Heart right ventricle (tissue), 16 donors: ENCODE measurements at regions not wholly inside any gene's neighbourhood (a gene's known extent, or its start where the extent isn't known, plus 50 kb on each side); places are given as distances from the start of the nearest gene placed in this dataset.

Experiments used
- ATAC-seq, 8 donors: fragments of 200-7000 bp; cut with Tn5 transposase; one replicate each; pipeline ENCODE4 v1.9.1; 2020; ENCODE audit warnings: mild to moderate bottlenecking in 8 of 8, moderate library complexity in 8 of 8, moderate number of reproducible peaks in 1 of 8
- DNase-seq, 2 donors: peaks; one replicate each; pipeline ENCODE4 v3.0.0-alpha.2; 2020
- H3K27ac ChIP-seq, 10 donors: fragments of 200-600 bp; sonication (generic) in 2 of 10; one replicate each; pipeline versions ENCODE4 v1.5.0 to v1.8.0; 2020 to 2022; ENCODE audit warnings: mild to moderate bottlenecking in 3 of 10
- H3K27me3 ChIP-seq, 7 donors: fragments of 200-600 bp; one replicate each; pipeline ENCODE4 v1.8.0; 2021 to 2022; ENCODE audit warnings: mild to moderate bottlenecking in 2 of 7
- H3K36me3 ChIP-seq, 9 donors: fragments of 200-600 bp; sonication (generic) in 1 of 9; one replicate each; pipeline versions ENCODE4 v1.5.0 to v1.8.0; 2020 to 2022; ENCODE audit warnings: mild to moderate bottlenecking in 2 of 9
- H3K4me1 ChIP-seq, 9 donors: fragments of 200-600 bp; sonication (generic) in 1 of 9; one replicate each; pipeline versions ENCODE4 v1.5.0 to v1.8.0; 2020 to 2022; ENCODE audit warnings: mild to moderate bottlenecking in 4 of 9
- H3K4me3 ChIP-seq, 10 donors: fragments of 200-600 bp; sonication (generic) in 2 of 10; one replicate each; pipeline versions ENCODE4 v1.5.0 to v1.8.0; 2020 to 2022; ENCODE audit warnings: mild to moderate bottlenecking in 7 of 10, moderate library complexity in 2 of 10
- H3K9me3 ChIP-seq, 11 donors: fragments of 200-600 bp in 10 of 11; sonication (generic) in 2 of 11; one replicate each; pipeline versions ENCODE4 v1.5.0 to v1.8.0; 2013 to 2022; ENCODE audit warnings: mild to moderate bottlenecking in 2 of 11, control low read depth in 1 of 11, moderate library complexity in 1 of 11
- WGBS, 2 donors: extraction: QIAGEN DNeasy Blood & Tissue Kit; methylation state at CpG; one replicate each; pipeline ENCODE4 v1.1.7; 2013; ENCODE audit warnings: inconsistent platforms in 1 of 2; 5-methylcytosine and 5-hydroxymethylcytosine counted together
- intact Hi-C, 10 donors: fragments of 100-400 bp; cut with DNase I; formaldehyde crosslinking; loops; one replicate each; pipeline versions ENCODE4 v1.11.1 to v1.14.2; 2022
- TF ChIP-seq, protein P1 (sequence below), 9 donors: fragments of 200-600 bp; sonication (generic) in 2 of 9; IDR thresholded peaks; one replicate each; pipeline versions ENCODE4 v1.5.0 to v1.8.0; 2021 to 2022; ENCODE audit warnings: antibody characterized with exemption in 9 of 9, mild to moderate bottlenecking in 5 of 9, moderate library complexity in 1 of 9
- donor health status: Arrhythmogenic right ventricular cardiomyopathy.
- donor health status: ischemic (EF 13 %, LVEDD 7.1; RV severe dilation, severe dysfunction).
- donor health status: healthy with polysubstance abuse.
- donor health status: DM: no; HTN: yes; CAD: no.
- donor health status: DM: no; HTN: no; CAD: no.
- donor health status: ischemic (EF 25% LVEDD 6.9; RV normal size, moderate dysfunction).
- donor health status: ischemic (EF 25% LVEDD 5.7; RV mildly dilated, moderate dysfunction).
- donor health status: healthy.
- donor health status: DM: yes; HTN: yes; CAD: no.
- donor health status: Ischemic cardiomyopathy.
- donor health status: ischemic (EF 35%, LVEDD 5.7; RV mildly dilated, moderate dysfunction).
- donor health status: nonischemic (EF 11% LVEDD 7.7; RV severe dilation, severe dysfunction).
- donor health status: DM: yes; HTN: yes; CAD: no.
- donor health status: PGD.
- donor health status: ischemic (EF 29% LVEDD 5.4; RV normal size, mild dysfunction).
- donor health status: nonischemic (EF 23%, LVEDD 6.1; RV moderate dilation, normal function).

DNA sequence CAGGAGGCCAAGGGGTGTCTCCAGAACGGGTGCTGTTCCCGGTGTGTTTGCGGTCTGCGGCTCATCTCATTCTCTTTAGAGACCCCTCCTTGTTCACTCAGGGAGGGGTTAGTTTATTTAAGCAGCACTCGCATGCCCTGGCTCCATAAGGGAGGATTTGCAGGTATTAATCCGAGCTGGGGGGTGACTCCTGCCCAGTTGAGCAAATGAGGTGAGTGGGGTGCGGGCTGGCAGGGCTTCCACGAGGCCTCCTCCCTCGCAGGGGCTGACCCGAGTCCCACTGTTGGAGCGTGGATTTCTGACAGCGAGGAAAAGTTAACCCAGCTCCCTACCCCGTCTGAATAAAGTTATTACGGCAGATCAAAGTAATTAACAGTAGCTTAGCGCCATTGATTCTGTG is 371.8 kb upstream of the SALL3 start:
- no peak for ATAC-seq
- no peak overlapping the region for H3K4me3 ChIP-seq
- intact Hi-C loops: no loop called here
- H3K4me1 ChIP-seq: no peaks in the 10 kb centered on the region
- TF ChIP-seq, protein P1, sequence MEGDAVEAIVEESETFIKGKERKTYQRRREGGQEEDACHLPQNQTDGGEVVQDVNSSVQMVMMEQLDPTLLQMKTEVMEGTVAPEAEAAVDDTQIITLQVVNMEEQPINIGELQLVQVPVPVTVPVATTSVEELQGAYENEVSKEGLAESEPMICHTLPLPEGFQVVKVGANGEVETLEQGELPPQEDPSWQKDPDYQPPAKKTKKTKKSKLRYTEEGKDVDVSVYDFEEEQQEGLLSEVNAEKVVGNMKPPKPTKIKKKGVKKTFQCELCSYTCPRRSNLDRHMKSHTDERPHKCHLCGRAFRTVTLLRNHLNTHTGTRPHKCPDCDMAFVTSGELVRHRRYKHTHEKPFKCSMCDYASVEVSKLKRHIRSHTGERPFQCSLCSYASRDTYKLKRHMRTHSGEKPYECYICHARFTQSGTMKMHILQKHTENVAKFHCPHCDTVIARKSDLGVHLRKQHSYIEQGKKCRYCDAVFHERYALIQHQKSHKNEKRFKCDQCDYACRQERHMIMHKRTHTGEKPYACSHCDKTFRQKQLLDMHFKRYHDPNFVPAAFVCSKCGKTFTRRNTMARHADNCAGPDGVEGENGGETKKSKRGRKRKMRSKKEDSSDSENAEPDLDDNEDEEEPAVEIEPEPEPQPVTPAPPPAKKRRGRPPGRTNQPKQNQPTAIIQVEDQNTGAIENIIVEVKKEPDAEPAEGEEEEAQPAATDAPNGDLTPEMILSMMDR (IDR thresholded peaks at IDR 0.05): no peak
- WGBS, 2 donors: 88% methylated on average over 15 of the region's 15 CpGs
- no peaks in the 10 kb centered on the region for H3K36me3 ChIP-seq
- H3K27ac ChIP-seq: no peak overlapping the region
- H3K27me3 ChIP-seq: peaks cover 0 to 16% (median 0%) of the 10 kb centered on the region in 7 donors
- no peak for DNase-seq
- H3K9me3 ChIP-seq: no peaks in the 10 kb centered on the region

DNA sequence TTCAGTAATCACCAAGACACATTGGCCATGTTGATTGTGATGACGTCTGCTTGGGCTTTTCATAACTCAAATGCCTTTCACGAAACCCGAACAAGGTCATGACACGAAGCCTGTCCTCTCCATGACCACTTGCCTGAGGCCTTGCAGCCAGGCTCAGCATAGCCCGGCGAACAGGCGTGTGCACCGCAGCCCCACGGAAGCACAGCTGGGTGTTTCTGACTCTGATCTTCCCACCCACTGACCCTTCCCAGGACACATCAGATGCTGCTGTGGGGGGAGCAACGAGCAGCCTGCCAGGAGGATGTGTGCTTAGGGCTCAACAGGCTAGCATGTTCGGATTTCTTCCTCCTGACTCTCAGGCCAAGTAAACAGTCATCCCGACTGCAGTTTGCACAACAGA is 369.4 kb upstream of the SALL3 start:
- H3K27ac ChIP-seq: no peak overlapping the region
- H3K36me3 ChIP-seq: no peaks in the 10 kb centered on the region
- DNase-seq: no peak
- no peak for ATAC-seq
- H3K4me1 ChIP-seq: no peaks in the 10 kb centered on the region
- H3K4me3 ChIP-seq: no peak overlapping the region
- peaks cover 0 to 16% (median 0%) of the 10 kb centered on the region in 7 donors for H3K27me3 ChIP-seq
- TF ChIP-seq, protein P1 (IDR thresholded peaks at IDR 0.05): no peak
- H3K9me3 ChIP-seq: peaks cover 0 to 2% (median 0%) of the 10 kb centered on the region in 11 donors
- 71 to 74% methylated on average over 12 of the region's 12 CpGs for WGBS, 2 donors
- intact Hi-C loops: no loop called here

DNA sequence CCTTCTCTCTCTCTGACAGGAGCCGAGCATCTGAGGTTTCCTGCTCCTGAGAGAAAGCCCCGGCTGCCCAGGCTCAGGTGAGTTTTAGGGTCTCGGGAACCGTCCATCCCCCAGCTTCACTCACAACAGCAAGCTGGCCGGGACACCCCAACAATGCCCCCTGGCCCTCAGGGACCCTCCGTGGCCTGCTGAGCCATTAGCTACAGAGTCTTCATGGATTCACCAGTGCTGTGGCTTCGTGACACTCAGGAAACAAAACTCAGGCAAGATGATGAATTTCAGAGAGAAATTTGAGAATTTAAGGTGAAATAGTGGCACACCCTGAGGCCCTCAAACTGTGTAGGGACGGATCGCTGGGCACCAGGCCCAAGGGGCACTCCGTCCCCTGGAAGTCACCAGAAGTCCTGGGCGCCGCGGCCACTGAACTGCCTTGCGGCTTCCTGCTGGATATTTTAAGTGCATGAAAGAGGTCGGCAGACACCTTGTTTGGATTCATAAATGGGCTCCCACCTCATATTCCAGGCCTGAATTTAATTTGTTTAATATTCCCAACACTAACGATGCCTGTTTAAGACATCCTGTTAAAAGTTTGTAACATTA is 368.3 kb upstream of the SALL3 start:
- H3K36me3 ChIP-seq: no peaks in the 10 kb centered on the region
- H3K4me1 ChIP-seq: no peaks in the 10 kb centered on the region
- TF ChIP-seq, protein P1 (IDR thresholded peaks at IDR 0.05): no peak
- ATAC-seq (no peak), DNase-seq (no peak)
- H3K9me3 ChIP-seq: peaks cover 0 to 13% (median 5%) of the 10 kb centered on the region in 11 donors
- intact Hi-C loops: no loop called here
- 86% methylated on average over 16 of the region's 16 CpGs for WGBS, 2 donors
- H3K27me3 ChIP-seq: peaks cover 0 to 16% (median 0%) of the 10 kb centered on the region in 7 donors
- no peak overlapping the region for H3K4me3 ChIP-seq
- H3K27ac ChIP-seq: no peak overlapping the region

DNA sequence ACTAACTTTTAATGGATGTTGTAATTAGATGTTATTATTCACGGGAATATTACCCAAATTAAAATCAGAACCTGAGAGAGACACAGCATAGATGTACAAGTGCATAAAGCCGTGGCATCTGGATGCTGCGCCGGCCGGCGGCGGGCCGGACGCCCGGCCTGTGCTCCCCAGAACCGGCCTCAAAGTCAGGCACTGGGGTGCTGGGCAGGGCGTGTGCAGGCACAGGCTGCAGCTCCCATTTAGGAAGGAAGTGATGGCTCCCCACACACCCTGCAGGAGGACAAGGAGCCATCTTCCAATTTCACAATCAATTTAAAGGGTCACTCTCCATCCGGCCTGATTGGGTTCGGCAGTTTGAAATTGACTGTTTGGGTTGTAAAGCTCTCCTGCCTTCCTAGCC is 367.7 kb upstream of the SALL3 start:
- H3K9me3 ChIP-seq: peaks cover 0 to 19% (median 6%) of the 10 kb centered on the region in 11 donors
- WGBS, 2 donors: 85 to 90% methylated on average over 14 of the region's 14 CpGs
- intact Hi-C loops: no loop called here
- ATAC-seq (no peak), DNase-seq (no peak)
- no peaks in the 10 kb centered on the region for H3K4me1 ChIP-seq
- H3K27me3 ChIP-seq: peaks cover 0 to 16% (median 0%) of the 10 kb centered on the region in 7 donors
- H3K36me3 ChIP-seq: no peaks in the 10 kb centered on the region
- TF ChIP-seq, protein P1 (IDR thresholded peaks at IDR 0.05): no peak
- no peak overlapping the region for H3K27ac ChIP-seq
- no peak overlapping the region for H3K4me3 ChIP-seq
